GM21723 (cell line): ENCODE measurements at regions not wholly inside any gene's neighbourhood (a gene's known extent, or its start where the extent isn't known, plus 50 kb on each side); places are given as distances from the start of the nearest gene placed in this dataset.

ENCODE experiments used
- ATAC-seq: cut with Tn5 transposase; IDR thresholded peaks from one replicate; pipeline ENCODE4 v1.9.1; 2021; ENCODE audit warnings: mild to moderate bottlenecking, moderate library complexity; ENCODE audit not compliant: unreplicated experiment

GRCh38 chr1:84759756-84760155 is 69.5 kb upstream of the SSX2IP start:
- no peak for ATAC-seq

GRCh38 chr1:84758968-84759491 is 68.8 kb upstream of the SSX2IP start:
- ATAC-seq: no peak

- ATAC-seq: no peak
Observed at GRCh38 chr1:84758476-84758875, 68.2 kb upstream of the SSX2IP start.

GRCh38 chr1:84757301-84757700 is 67.0 kb upstream of the SSX2IP start:
- ATAC-seq: no peak

- ATAC-seq: no peak
Observed at GRCh38 chr1:84756455-84757082, 66.3 kb upstream of the SSX2IP start.

- no peak for ATAC-seq
Observed at GRCh38 chr1:84756001-84756400, 65.7 kb upstream of the SSX2IP start.

GRCh38 chr1:84755216-84755615 is 65.0 kb upstream of the SSX2IP start:
- ATAC-seq: no peak

GRCh38 chr1:84754386-84754703 is 64.1 kb upstream of the SSX2IP start:
- ATAC-seq: no peak

- peak; percentile 83 for ATAC-seq
Observed at GRCh38 chr1:84753516-84754385, 63.5 kb upstream of the SSX2IP start.

GRCh38 chr1:84750110-84750730 is 60.0 kb upstream of the SSX2IP start:
- no peak for ATAC-seq

GRCh38 chr1:84749427-84749826 is 59.2 kb upstream of the SSX2IP start:
- no peak for ATAC-seq

- no peak for ATAC-seq
Observed at GRCh38 chr1:84748364-84748763, 58.1 kb upstream of the SSX2IP start.

- no peak for ATAC-seq
Observed at GRCh38 chr1:84745857-84746256, 55.6 kb upstream of the SSX2IP start.

GRCh38 chr1:84743896-84744295 is 53.6 kb upstream of the SSX2IP start:
- no peak for ATAC-seq

- ATAC-seq: no peak
Observed at GRCh38 chr1:84742653-84743052, 52.4 kb upstream of the SSX2IP start.

GRCh38 chr1:84740050-84740714 is 49.9 kb upstream of the SSX2IP start:
- ATAC-seq: no peak
